ENCODE measurements at regions not wholly inside any gene's neighbourhood (a gene's known extent, or its start where the extent isn't known, plus 50 kb on each side); places are given as distances from the start of the nearest gene placed in this dataset.

GRCh38 chr2:7182525-7182924 is 265.3 kb downstream of the RNF144A start:
- TF ChIP-seq, protein P1, sequence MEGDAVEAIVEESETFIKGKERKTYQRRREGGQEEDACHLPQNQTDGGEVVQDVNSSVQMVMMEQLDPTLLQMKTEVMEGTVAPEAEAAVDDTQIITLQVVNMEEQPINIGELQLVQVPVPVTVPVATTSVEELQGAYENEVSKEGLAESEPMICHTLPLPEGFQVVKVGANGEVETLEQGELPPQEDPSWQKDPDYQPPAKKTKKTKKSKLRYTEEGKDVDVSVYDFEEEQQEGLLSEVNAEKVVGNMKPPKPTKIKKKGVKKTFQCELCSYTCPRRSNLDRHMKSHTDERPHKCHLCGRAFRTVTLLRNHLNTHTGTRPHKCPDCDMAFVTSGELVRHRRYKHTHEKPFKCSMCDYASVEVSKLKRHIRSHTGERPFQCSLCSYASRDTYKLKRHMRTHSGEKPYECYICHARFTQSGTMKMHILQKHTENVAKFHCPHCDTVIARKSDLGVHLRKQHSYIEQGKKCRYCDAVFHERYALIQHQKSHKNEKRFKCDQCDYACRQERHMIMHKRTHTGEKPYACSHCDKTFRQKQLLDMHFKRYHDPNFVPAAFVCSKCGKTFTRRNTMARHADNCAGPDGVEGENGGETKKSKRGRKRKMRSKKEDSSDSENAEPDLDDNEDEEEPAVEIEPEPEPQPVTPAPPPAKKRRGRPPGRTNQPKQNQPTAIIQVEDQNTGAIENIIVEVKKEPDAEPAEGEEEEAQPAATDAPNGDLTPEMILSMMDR (IDR thresholded peaks at IDR 0.05), result no peak
- TF ChIP-seq EZH2phosphoT487 (IDR thresholded peaks at IDR 0.05), result no peak
